H1 (cell line): ENCODE measurements at regions not wholly inside any gene's neighbourhood (a gene's known extent, or its start where the extent isn't known, plus 50 kb on each side); places are given as distances from the start of the nearest gene placed in this dataset.

Experiments
- CTCF ChIA-PET: fragments of 300-600 bp; sonication (Branson Sonifier 250); formaldehyde crosslinking; loops from one replicate; lab custom pipeline; 2021; ENCODE audit not compliant: partially characterized antibody; lab: Charles Lee
- POLR2A ChIA-PET: fragments of 300-600 bp; sonication (Branson Sonifier 250); formaldehyde crosslinking; loops from one replicate; lab custom pipeline; 2021; ENCODE audit warnings: inconsistent platforms; ENCODE audit not compliant: partially characterized antibody; lab: Charles Lee
- DNase-seq, 2 experiments: peaks; one replicate each; pipeline versions ENCODE4 v3.0.0 to v3.0.0-alpha.2; 2010 to 2022; ENCODE audit warnings: low spot score in 2 of 2, low read depth in 1 of 2, mixed read lengths in 1 of 2
- FAIRE-seq: peaks from 2 replicates; lab custom pipeline; 2011; peaks lifted over from hg19 to GRCh38; lab: Jason Lieb, UNC
- H2AFZ ChIP-seq: 2 replicates; pipeline ENCODE4 v1.8.1; 2012; ENCODE audit warnings: low read length, inconsistent platforms
- H2AK5ac ChIP-seq: 2 replicates; pipeline ENCODE4 v1.6.1; 2013; ENCODE audit warnings: low read depth, low read length
- H2BK120ac ChIP-seq: replicated peaks from 2 replicates; pipeline ENCODE3; 2013; ENCODE audit warnings: low read depth, low read length, inconsistent platforms
- H2BK12ac ChIP-seq: 2 replicates; pipeline ENCODE4 v1.6.1; 2013; ENCODE audit warnings: low read depth, low read length
- H2BK15ac ChIP-seq: 2 replicates; pipeline ENCODE4 v1.6.1; 2013; ENCODE audit warnings: low read length
- H2BK20ac ChIP-seq: 2 replicates; pipeline ENCODE4 v1.6.1; 2013; ENCODE audit warnings: low read length
- H2BK5ac ChIP-seq: 2 replicates; pipeline ENCODE4 v1.6.1; 2013; ENCODE audit warnings: low read depth, low read length
- H3K14ac ChIP-seq: 2 replicates; pipeline ENCODE4 v1.6.1; 2013; ENCODE audit warnings: inconsistent platforms; ENCODE audit not compliant: insufficient read length
- H3K18ac ChIP-seq: 2 replicates; pipeline ENCODE4 v1.6.1; 2013; ENCODE audit warnings: low read length; ENCODE audit errors: extremely low read depth
- H3K23ac ChIP-seq: 2 replicates; pipeline ENCODE4 v1.6.1; 2013; ENCODE audit warnings: inconsistent platforms; ENCODE audit not compliant: insufficient read length
- H3K23me2 ChIP-seq: 2 replicates; pipeline ENCODE4 v1.6.1; 2013; ENCODE audit warnings: low read depth, low read length
- H3K27ac ChIP-seq: 2 replicates; pipeline ENCODE4 v1.6.1; 2011; ENCODE audit warnings: low read depth, low read length, inconsistent platforms
- H3K27me3 ChIP-seq, 4 experiments: replicated peaks in 1 of 4; 1 replicate in 1 of 4; 2 replicates in 3 of 4; pipeline versions ENCODE4 v1.6.1 to v1.8.1; 2011 to 2013; ENCODE audit warnings: low read length in 3 of 4, mild to moderate bottlenecking in 3 of 4, inconsistent platforms in 2 of 4, mixed read lengths in 2 of 4, moderate library complexity in 1 of 4; ENCODE audit not compliant: control insufficient read depth in 3 of 4, insufficient read depth in 3 of 4; ENCODE audit errors: extremely low read depth in 1 of 4
- H3K36me3 ChIP-seq, 4 experiments: 2 replicates each; pipeline versions ENCODE4 v1.6.1 to v1.8.1; 2011 to 2013; ENCODE audit warnings: mild to moderate bottlenecking in 4 of 4, low read length in 3 of 4, moderate library complexity in 2 of 4, control low read depth in 1 of 4, inconsistent platforms in 1 of 4; ENCODE audit not compliant: insufficient read depth in 4 of 4, control insufficient read depth in 2 of 4
- H3K4ac ChIP-seq: replicated peaks from 2 replicates; pipeline ENCODE3; 2013; ENCODE audit warnings: low read length, low read depth, mixed read lengths, inconsistent platforms; ENCODE audit not compliant: insufficient read length
- H3K4me1 ChIP-seq, 4 experiments: replicated peaks in 1 of 4; 1 replicate in 1 of 4; 2 replicates in 3 of 4; pipeline versions ENCODE4 v1.6.1 to v1.8.1; 2011 to 2013; ENCODE audit warnings: low read length in 3 of 4, inconsistent platforms in 2 of 4, mixed read lengths in 1 of 4; ENCODE audit not compliant: insufficient read depth in 4 of 4, control insufficient read depth in 3 of 4
- H3K4me2 ChIP-seq, 2 experiments: 2 replicates each; pipeline versions ENCODE4 v1.6.1 to v1.8.1; 2011 to 2013; ENCODE audit warnings: low read depth in 2 of 2, low read length in 2 of 2, control low read depth in 1 of 2, inconsistent platforms in 1 of 2, mild to moderate bottlenecking in 1 of 2; ENCODE audit not compliant: insufficient read depth in 1 of 2
- H3K4me3 ChIP-seq, 4 experiments: fragments of 200-600, 300-600 bp in 1 of 4; sonication (generic), shearing (Covaris generic), sonication (Bioruptor Twin) in 1 of 4; 2 replicates each; pipeline versions ENCODE4 v1.5.1 to v1.8.1; 2011 to 2016; ENCODE audit warnings: low read length in 4 of 4, low read depth in 3 of 4, control low read depth in 2 of 4, inconsistent platforms in 2 of 4, mild to moderate bottlenecking in 2 of 4, mixed read lengths in 1 of 4, moderate library complexity in 1 of 4; ENCODE audit not compliant: insufficient read depth in 2 of 4; ENCODE audit errors: extremely low read depth in 1 of 4
- H3K56ac ChIP-seq: replicated peaks from 2 replicates; pipeline ENCODE3; 2013; ENCODE audit warnings: low read depth, mild to moderate bottlenecking, mixed read lengths, low read length, inconsistent platforms; ENCODE audit not compliant: insufficient read length
- H3K79me1 ChIP-seq: 2 replicates; pipeline ENCODE4 v1.6.1; 2013; ENCODE audit warnings: low read depth, low read length, control low read depth
- H3K79me2 ChIP-seq, 2 experiments: 2 replicates each; pipeline versions ENCODE4 v1.6.1 to v1.8.1; 2012 to 2013; ENCODE audit warnings: low read length in 2 of 2, mild to moderate bottlenecking in 2 of 2, inconsistent platforms in 1 of 2; ENCODE audit not compliant: insufficient read depth in 2 of 2, control insufficient read depth in 1 of 2
- H3K9ac ChIP-seq, 4 experiments: replicated peaks in 1 of 4; 1 replicate in 1 of 4; 2 replicates in 3 of 4; pipeline versions ENCODE4 v1.6.1 to v1.8.1; 2011 to 2013; ENCODE audit warnings: low read depth in 3 of 4, low read length in 3 of 4, control low read depth in 2 of 4, mild to moderate bottlenecking in 2 of 4, moderate library complexity in 2 of 4, inconsistent platforms in 1 of 4; ENCODE audit errors: extremely low read depth in 1 of 4
- H3K9me3 ChIP-seq, 2 experiments: 2 replicates each; pipeline versions ENCODE4 v1.6.1 to v1.8.1; 2012 to 2013; ENCODE audit warnings: mild to moderate bottlenecking in 2 of 2, moderate library complexity in 2 of 2, control low read depth in 1 of 2, inconsistent platforms in 1 of 2, low read depth in 1 of 2, low read length in 1 of 2, mixed read lengths in 1 of 2; ENCODE audit not compliant: insufficient read depth in 2 of 2
- H4K20me1 ChIP-seq, 2 experiments: replicated peaks in 1 of 2; 2 replicates each; pipeline versions ENCODE3 to v1.8.1; 2011 to 2013; ENCODE audit warnings: inconsistent platforms in 2 of 2, low read length in 2 of 2, mild to moderate bottlenecking in 1 of 2; ENCODE audit not compliant: insufficient read depth in 2 of 2, control insufficient read depth in 1 of 2
- H4K5ac ChIP-seq: 2 replicates; pipeline ENCODE4 v1.6.1; 2013; ENCODE audit warnings: low read length, low read depth, mixed read lengths, inconsistent platforms; ENCODE audit not compliant: insufficient read length
- H4K8ac ChIP-seq: 2 replicates; pipeline ENCODE4 v1.8.0; 2013; ENCODE audit warnings: mild to moderate bottlenecking, moderate library complexity, low read length, inconsistent platforms; ENCODE audit not compliant: insufficient read depth; ENCODE audit errors: extremely low read depth
- H4K91ac ChIP-seq: replicated peaks from 2 replicates; pipeline ENCODE3; 2013; ENCODE audit warnings: low read length, mixed read lengths, inconsistent platforms; ENCODE audit not compliant: insufficient read length
- ASH2L ChIP-seq: fragments of 200-600, 300-600 bp; sonication (generic); IDR thresholded peaks from one replicate; pipeline ENCODE4 v1.7.1; 2017; ENCODE audit warnings: low read length
- BACH1 ChIP-seq: IDR thresholded peaks from 2 replicates; pipeline ENCODE4 v1.6.1; 2012; ENCODE audit warnings: low read length, improper control_type of control experiment
- CEBPB ChIP-seq: IDR thresholded peaks from 2 replicates; pipeline ENCODE4 v1.6.1; 2012; ENCODE audit warnings: low read depth, low read length
- CREB1 ChIP-seq: IDR thresholded peaks from 2 replicates; pipeline ENCODE4 v1.6.1; 2012; ENCODE audit warnings: inconsistent platforms
- EZH2 ChIP-seq: fragments of 200-600 bp; sonication (generic); IDR thresholded peaks from 2 replicates; pipeline ENCODE4 v1.7.1; 2012; ENCODE audit warnings: low read depth, mild to moderate bottlenecking, moderate library complexity, low read length, inconsistent platforms; ENCODE audit not compliant: severe bottlenecking
- KDM5A ChIP-seq: fragments of 200-600 bp; IDR thresholded peaks from 2 replicates; pipeline ENCODE4 v1.7.1; 2012; ENCODE audit warnings: mild to moderate bottlenecking, low read length, inconsistent platforms, mixed read lengths
- MAFK ChIP-seq: IDR thresholded peaks from 2 replicates; pipeline ENCODE4 v1.6.1; 2012; ENCODE audit warnings: low read depth, mild to moderate bottlenecking, improper control_type of control experiment, low read length
- PHF8 ChIP-seq: fragments of 200-600 bp; sonication (generic); conservative IDR thresholded peaks from 2 replicates; pipeline ENCODE4 v1.7.1; 2012; ENCODE audit warnings: low read depth, mild to moderate bottlenecking, inconsistent platforms, low read length, moderate library complexity
- POLR2A ChIP-seq, 2 experiments: IDR thresholded peaks; 1 replicate in 1 of 2; 2 replicates in 1 of 2; pipeline ENCODE4 v1.6.1; 2011; ENCODE audit warnings: low read depth in 2 of 2, low read length in 2 of 2, mild to moderate bottlenecking in 2 of 2; ENCODE audit errors: control extremely low read depth in 1 of 2
- SIRT6 ChIP-seq: IDR thresholded peaks from one replicate; pipeline ENCODE4 v1.7.1; 2012; ENCODE audit warnings: low read length, inconsistent platforms
- SIX5 ChIP-seq: IDR thresholded peaks from 2 replicates; pipeline ENCODE4 v1.6.1; 2011; ENCODE audit warnings: mild to moderate bottlenecking, low read depth, low read length
- SRF ChIP-seq: IDR thresholded peaks from 2 replicates; pipeline ENCODE4 v1.6.1; 2011; ENCODE audit warnings: mild to moderate bottlenecking, low read depth, low read length, moderate library complexity
- SUZ12 ChIP-seq: fragments of 200-600 bp; sonication (generic); IDR thresholded peaks from 2 replicates; pipeline ENCODE4 v1.6.1; 2012; ENCODE audit warnings: mild to moderate bottlenecking, inconsistent platforms, low read length, moderate library complexity, mixed read lengths
- TAF1 ChIP-seq: IDR thresholded peaks from 2 replicates; pipeline ENCODE4 v1.6.1; 2011; ENCODE audit warnings: mild to moderate bottlenecking, low read depth, low read length
- TAF7 ChIP-seq: optimal IDR thresholded peaks from 2 replicates; pipeline ENCODE3; 2011; ENCODE audit warnings: low read depth, mild to moderate bottlenecking, inconsistent platforms, low read length, moderate library complexity, borderline replicate concordance
- YY1 ChIP-seq: IDR thresholded peaks from 2 replicates; pipeline ENCODE4 v1.6.1; 2011; ENCODE audit warnings: low read depth, mild to moderate bottlenecking, low read length
- WGBS, 2 experiments: shearing (Covaris generic) in 1 of 2; methylation state at CpG; one replicate each; pipeline versions ENCODE4 v1.1.6 to v1.1.7; 2013 to 2015; ENCODE audit warnings: low lambda C conversion rate in 2 of 2, mixed read lengths in 2 of 2, inconsistent platforms in 1 of 2, low coverage in 1 of 2, missing lambda C conversion rate in 1 of 2; ENCODE audit not compliant: insufficient replicate concordance in 2 of 2, insufficient coverage in 1 of 2, insufficient read length in 1 of 2; ENCODE audit errors: extremely low coverage in 1 of 2, missing lambda C conversion rate in 1 of 2; 5-methylcytosine and 5-hydroxymethylcytosine counted together

DNA sequence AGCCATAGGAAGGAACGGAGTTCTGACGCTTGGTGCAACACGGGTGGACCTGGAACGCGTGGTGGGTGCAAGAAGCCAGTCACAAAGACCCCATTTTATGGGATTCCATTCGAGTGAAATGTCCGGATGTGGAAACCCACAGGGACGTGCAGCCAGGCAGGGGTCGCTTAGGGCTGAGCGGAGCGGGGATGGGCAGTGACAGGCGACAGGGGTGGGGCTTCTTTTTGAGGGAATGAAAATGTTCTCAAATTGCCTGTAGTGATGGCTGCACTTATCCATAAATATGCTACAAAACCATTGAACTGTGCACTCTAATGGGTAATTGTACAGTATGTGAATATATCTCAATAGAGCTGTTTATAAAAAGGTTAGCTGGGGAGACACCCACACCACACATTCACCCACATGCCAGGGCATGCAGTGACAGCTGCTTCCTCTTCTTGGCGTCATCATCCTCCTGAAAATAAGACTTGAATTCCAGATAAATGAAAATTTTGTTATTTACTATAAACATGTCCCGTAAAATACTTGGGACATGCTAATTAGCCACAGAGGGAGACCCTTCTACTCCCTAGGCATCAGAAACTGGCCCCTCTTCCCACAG, 71.3 kb upstream of the OLFM1 start:
- no peaks in the 10 kb centered on the region for H3K9me3 ChIP-seq
- H4K91ac ChIP-seq, result no peak overlapping the region
- H4K8ac ChIP-seq, result no peak overlapping the region
- no peaks in the 10 kb centered on the region for H3K27me3 ChIP-seq
- POLR2A ChIA-PET, result interaction anchor here (0.6 kb wide), 1 partner anchor 27 kb away, joined by 3 read pairs; no protein-coding TSS in a partner anchor
- DNase-seq (no peak), FAIRE-seq (no peak)
- no peak overlapping the region for H3K18ac ChIP-seq
- H2AK5ac ChIP-seq, result no peak overlapping the region
- no peak overlapping the region for H3K14ac ChIP-seq
- no peak overlapping the region for H3K27ac ChIP-seq
- H4K5ac ChIP-seq, result no peak overlapping the region
- H3K23me2 ChIP-seq, result no peaks in the 10 kb centered on the region
- no peak overlapping the region for H3K4me3 ChIP-seq
- CTCF ChIA-PET, result interaction anchor here (2.0 kb wide), 1 partner anchor 33 kb away, joined by 6 read pairs; no protein-coding TSS in a partner anchor
- H2BK15ac ChIP-seq, result no peak overlapping the region
- no peaks in the 10 kb centered on the region for H4K20me1 ChIP-seq
- H3K4me1 ChIP-seq, result peaks cover 0 to 6% (median 2%) of the 10 kb centered on the region in 4 experiments; a peak in 4 of 7 replicates
- no peak overlapping the region for H2AFZ ChIP-seq
- 82% methylated on average over 14 of the region's 14 CpGs; no CpG with 5 or more reads in 1 of the 2 experiments for WGBS, 2 experiments
- H3K79me1 ChIP-seq, result no peaks in the 10 kb centered on the region
- H3K36me3 ChIP-seq, result no peaks in the 10 kb centered on the region
- no peak overlapping the region for H3K4me2 ChIP-seq
- H3K4ac ChIP-seq, result no peak overlapping the region
- no peak overlapping the region for H3K9ac ChIP-seq
- no peak overlapping the region for H2BK5ac ChIP-seq
- H2BK20ac ChIP-seq, result no peak overlapping the region
- H3K79me2 ChIP-seq, result no peaks in the 10 kb centered on the region
- no peak overlapping the region for H2BK12ac ChIP-seq
- H2BK120ac ChIP-seq, result no peak overlapping the region
- no peak overlapping the region for H3K23ac ChIP-seq
- H3K56ac ChIP-seq, result no peak overlapping the region
- TF ChIP-seq MAFK, result no peak
- no peak for TF ChIP-seq POLR2A (IDR thresholded peaks at IDR 0.05; ENCODE audit: control extremely low read depth in 1 of 2, low read depth in 2 of 2, low read length in 2 of 2)
- TF ChIP-seq CEBPB, result no peak
- TF ChIP-seq KDM5A, result no peak
- no peak for TF ChIP-seq ASH2L
- no peak for TF ChIP-seq SUZ12
- TF ChIP-seq SIRT6, result no peak
- TF ChIP-seq CREB1, result no peak
- TF ChIP-seq SRF, result no peak
- no peak for TF ChIP-seq YY1
- TF ChIP-seq BACH1, result no peak
- no peak for TF ChIP-seq EZH2
- no peak for TF ChIP-seq SIX5
- no peak for TF ChIP-seq TAF7
- no peak for TF ChIP-seq TAF1
- TF ChIP-seq PHF8, result no peak
